GM21619 (cell line): ENCODE measurements at regions not wholly inside any gene's neighbourhood (a gene's known extent, or its start where the extent isn't known, plus 50 kb on each side); places are given as distances from the start of the nearest gene placed in this dataset.
"Not testable (repeated sequence)": the region's sequence is repeated elsewhere in the genome, so short reads cannot be mapped to it uniquely, and the experiment has no call there.

Experiments
- ATAC-seq: cut with Tn5 transposase; IDR thresholded peaks from one replicate; pipeline ENCODE4 v1.9.1; 2021; ENCODE audit not compliant: unreplicated experiment

DNA sequence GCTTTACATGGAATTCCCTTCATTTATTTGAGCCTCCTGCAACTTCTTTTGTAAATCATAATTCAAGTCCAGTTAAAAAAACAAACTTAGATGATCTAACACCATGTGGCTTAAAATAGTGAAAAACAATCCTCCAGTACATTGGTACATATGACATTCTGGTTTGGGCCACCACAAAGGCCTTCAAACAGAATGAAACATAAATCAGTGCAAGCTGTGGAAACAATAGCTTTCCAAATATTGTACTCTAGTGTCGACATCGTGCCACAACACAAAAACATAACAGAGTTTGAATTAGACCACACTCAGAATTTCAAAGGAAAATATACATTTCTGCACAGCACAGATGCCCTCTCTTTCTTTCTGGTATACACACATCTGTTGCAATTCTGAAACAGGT, 751.3 kb downstream of the SLC6A15 start:
- no peak for ATAC-seq

DNA sequence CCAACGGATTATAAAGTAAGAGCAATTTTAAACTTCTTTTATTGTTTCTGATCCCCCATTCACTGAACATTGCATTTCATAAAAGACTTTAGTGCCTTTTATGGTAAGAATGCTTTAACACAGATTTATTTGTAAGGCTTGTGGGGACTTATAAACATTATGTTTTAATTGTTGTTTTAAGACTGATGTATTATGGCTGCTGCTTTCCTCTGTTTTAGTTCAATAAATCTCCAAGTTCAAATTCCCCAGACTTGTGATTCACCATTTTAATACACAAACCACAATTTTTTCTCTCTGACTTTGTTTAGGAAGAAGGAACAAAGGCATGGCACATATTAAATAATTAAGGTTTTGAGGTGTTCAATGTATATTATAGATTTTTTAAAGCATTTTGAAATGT, 753.3 kb downstream of the SLC6A15 start:
- ATAC-seq, result no peak

DNA sequence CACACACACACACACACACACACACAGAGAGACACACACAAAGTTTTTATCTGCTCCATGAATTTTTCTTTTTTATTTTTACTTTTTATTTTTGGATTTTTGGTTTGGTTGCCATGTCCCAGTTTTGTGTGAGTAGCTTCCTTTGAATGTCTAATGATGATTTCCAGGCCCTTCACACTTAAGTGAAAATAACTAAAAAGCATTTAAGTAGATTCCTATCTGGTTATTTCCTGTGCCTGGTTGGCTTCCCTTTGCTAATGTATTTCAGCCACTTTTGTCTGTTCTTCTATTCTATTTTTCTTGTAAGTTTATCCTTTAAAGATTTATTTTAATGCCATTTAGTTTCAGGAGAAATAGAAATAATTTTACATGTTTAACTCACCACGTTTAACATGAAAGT, 755.4 kb downstream of the SLC6A15 start:
- ATAC-seq, result no peak

DNA sequence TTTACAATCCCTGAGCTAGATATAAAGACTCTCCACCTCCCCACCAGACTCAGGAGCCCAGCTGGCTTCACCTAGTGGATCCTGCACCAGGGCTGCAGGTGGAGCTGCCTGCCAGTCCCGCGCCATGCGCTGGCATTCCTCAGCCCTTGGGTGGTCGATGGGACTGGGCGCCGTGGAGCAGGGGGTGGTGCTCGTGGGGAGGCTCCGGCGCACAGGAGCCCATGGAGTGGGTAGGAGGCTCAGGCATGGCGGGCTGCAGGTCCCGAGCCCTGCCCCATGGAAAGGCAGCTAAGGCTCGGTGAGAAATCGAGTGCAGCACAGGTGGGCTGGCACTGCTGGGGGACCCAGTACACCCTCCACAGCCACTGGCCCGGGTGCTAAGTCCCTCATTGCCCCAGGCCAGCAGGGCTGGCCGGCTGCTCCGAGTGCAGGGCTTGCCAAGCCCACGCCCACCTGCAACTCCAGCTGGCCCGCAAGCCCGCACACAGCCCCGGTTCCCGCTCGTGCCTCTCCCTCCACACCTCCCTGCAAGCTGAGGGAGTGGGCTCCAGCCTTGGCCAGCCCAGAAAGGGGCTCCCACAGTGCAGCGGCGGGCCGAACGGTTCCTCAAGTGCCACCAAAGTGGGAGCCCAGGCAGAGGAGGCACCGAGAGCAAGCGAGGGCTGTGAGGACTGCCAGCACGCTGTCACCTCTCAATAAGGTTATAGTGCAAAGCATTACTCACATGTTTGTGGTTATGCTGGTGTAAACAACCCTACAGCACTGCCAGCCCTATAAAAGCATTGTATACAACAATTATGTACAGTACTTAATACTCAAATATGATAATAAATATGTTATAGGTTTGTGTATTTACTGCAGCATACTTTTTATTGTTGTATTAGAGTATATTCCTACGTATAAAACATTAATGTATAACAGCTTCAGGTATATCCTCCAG, 757.3 kb downstream of the SLC6A15 start:
- ATAC-seq, result not testable (repeated sequence)

DNA sequence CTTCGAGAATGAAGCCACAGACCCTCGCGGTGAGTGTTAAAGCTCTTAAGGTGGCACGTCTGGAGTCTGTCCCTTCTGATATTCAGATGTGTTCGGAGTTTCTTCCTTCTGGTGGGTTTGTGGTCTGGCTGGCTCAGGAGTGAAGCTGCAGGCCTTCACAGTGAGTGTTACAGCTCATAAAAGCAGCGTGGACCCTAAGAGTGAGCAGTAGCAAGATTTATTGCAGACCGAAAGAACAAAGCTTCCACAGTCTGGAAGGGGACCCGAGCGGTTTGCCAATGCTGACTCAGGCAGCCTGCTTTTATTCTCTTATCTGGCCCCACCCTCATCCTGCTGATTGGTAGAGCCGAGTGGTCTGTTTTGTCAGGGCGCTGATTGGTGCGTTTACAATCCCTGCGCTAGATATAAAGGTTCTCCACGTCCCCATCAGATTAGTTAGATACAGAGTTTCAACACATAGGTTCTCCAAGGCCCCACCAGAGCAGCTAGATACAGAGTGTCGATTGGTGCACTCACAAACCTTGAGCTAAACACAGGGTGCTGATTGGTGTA, 758.1 kb downstream of the SLC6A15 start:
- ATAC-seq, result not testable (repeated sequence)

GRCh38 chr12:84150201-84150600, 762.4 kb downstream of the SLC6A15 start:
- ATAC-seq, result no peak

- ATAC-seq, result no peak
Observed at GRCh38 chr12:84148335-84148734, 764.3 kb downstream of the SLC6A15 start.

DNA sequence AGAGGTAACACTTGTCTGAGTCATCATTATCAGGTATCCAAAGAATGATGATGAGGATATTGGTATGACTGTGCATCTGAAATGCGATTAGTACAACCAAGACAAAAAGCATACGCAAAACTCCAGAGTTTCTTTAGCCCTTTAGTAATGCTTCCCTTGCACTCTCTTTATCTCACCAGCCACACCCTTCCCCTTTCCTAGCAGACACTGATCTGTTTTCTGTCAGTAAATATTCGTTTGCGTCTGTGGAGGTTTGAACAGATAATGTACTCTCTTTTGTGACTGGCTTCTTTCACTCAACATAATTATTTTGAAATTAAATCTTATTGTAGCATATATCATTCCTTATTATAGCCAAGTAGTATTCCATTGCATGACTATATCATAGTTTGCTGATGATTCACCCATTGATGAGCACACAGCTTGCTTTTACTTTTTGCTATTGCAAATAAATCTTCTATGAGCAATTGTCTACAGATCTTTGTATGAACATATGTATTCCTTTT, 775.7 kb downstream of the SLC6A15 start:
- ATAC-seq, result no peak

- no peak for ATAC-seq
Observed at GRCh38 chr12:84135586-84136279, 776.9 kb downstream of the SLC6A15 start.

DNA sequence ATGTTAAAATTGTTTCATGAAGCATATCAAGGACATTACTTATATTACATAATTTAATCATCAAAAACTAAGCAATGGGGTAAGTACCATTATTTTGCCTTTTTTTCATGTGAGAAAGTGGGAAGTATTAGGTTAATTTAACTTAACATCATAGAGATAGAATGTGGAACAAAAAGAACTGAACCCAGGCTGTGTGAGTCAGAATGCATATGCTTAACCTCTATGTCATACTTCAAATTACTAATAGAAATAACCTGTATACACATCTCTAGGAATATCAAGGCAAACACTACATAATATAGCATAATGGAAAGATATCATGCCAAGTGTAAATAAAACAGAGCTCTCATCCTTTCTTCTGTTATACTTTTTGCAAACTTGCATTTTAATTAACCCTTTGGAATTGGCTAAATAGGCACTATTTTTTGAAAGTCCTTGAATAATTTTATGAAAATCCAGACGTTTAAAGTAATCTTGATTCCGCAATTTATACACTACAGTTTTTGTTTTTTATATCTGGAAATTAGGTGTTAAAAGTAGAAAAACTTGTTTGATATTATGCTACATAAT, 777.7 kb downstream of the SLC6A15 start:
- no peak for ATAC-seq

- ATAC-seq, result no peak
Observed at GRCh38 chr12:84131076-84131475, 781.5 kb downstream of the SLC6A15 start.

- no peak for ATAC-seq
Observed at GRCh38 chr12:84128117-84128991, 784.2 kb downstream of the SLC6A15 start.

GRCh38 chr12:84124211-84124610, 788.4 kb downstream of the SLC6A15 start:
- ATAC-seq, result no peak

- ATAC-seq, result no peak
Observed at GRCh38 chr12:84117190-84117589, 795.4 kb downstream of the SLC6A15 start.

DNA sequence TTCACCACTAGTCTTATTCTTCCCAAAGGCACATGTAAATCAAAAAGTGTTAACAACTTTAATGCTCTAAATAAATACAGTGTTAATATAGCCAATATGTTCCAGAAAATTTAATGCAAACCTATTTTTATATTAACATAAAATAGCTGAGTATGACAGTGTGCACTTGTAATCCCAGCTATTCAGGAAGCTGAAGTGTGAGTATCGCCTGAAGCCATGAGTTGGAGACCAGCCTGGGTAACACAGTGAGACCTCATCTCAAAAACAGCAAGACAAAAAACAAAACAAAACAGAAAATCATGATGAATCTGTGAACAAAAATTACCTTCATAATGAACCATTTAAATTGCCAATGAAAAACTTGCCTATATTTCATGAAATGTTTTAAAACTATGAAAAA, 798.9 kb downstream of the SLC6A15 start:
- ATAC-seq, result no peak

- not testable (repeated sequence) for ATAC-seq
Observed at GRCh38 chr12:84103886-84104285, 808.7 kb downstream of the SLC6A15 start.

DNA sequence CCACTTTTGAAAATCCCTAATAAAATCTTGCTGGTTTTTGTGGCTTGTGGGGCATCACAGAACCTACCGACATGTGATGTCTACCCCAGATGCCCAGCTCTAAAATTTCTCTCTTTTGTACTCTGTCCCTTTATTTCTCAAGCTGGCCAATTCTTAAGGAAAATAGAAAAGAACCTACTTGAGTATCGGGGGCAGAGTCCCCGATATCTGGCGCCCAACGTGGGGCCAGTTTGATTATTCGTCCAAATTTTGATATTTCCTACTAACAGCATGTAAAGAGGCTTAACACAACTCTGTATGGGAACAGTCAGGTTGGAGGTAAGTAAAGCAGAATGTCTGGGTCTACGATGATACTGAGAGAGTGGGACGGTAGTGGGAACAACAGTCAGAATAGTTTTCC, 810.6 kb downstream of the SLC6A15 start:
- not testable (repeated sequence) for ATAC-seq

GRCh38 chr12:84099591-84099990, 813.0 kb downstream of the SLC6A15 start:
- ATAC-seq, result not testable (repeated sequence)

- no peak for ATAC-seq
Observed at GRCh38 chr12:84091651-84092050, 820.9 kb downstream of the SLC6A15 start.

GRCh38 chr12:84089356-84089755, 823.2 kb downstream of the SLC6A15 start:
- no peak for ATAC-seq
